ENCODE measurements at regions not wholly inside any gene's neighbourhood (a gene's known extent, or its start where the extent isn't known, plus 50 kb on each side); places are given as distances from the start of the nearest gene placed in this dataset.

- Histone ChIP-seq H3K9me3 (ENCODE audit: control insufficient read depth in 2 of 2, low read length in 2 of 2) (peaks cover 0 to 4% of the 10 kb centered on the region in 2 donors), H3K9ac (ENCODE audit: low read length in 2 of 2) (no peak overlapping the region), H3K27ac (ENCODE audit: low read length) (no peak overlapping the region), H3K36me3 (ENCODE audit: control insufficient read depth in 2 of 2, insufficient read depth in 2 of 2, low read length in 2 of 2) (no peaks in the 10 kb centered on the region), H3K27me3 (ENCODE audit: control insufficient read depth in 1 of 2, insufficient read depth in 2 of 2, low read length in 2 of 2) (peaks cover 0 to 4% of the 10 kb centered on the region in 2 donors), H3K4me1 (ENCODE audit: control insufficient read depth, insufficient read depth, low read length) (no peaks in the 10 kb centered on the region), H3K4me3 (ENCODE audit: low read length in 2 of 2) (no peak overlapping the region)
Measured at GRCh38 chr10:29102636-29103035, 186.2 kb upstream of the LYZL1 start.

- Histone ChIP-seq H3K27me3 (ENCODE audit: control insufficient read depth in 1 of 2, insufficient read depth in 2 of 2, low read length in 2 of 2) (peaks cover 0 to 4% of the 10 kb centered on the region in 2 donors), H3K9me3 (ENCODE audit: control insufficient read depth in 2 of 2, low read length in 2 of 2) (peaks cover 0 to 4% of the 10 kb centered on the region in 2 donors), H3K27ac (ENCODE audit: low read length) (no peak overlapping the region), H3K36me3 (ENCODE audit: control insufficient read depth in 2 of 2, insufficient read depth in 2 of 2, low read length in 2 of 2) (no peaks in the 10 kb centered on the region), H3K9ac (ENCODE audit: low read length in 2 of 2) (no peak overlapping the region), H3K4me1 (ENCODE audit: control insufficient read depth, insufficient read depth, low read length) (no peaks in the 10 kb centered on the region), H3K4me3 (ENCODE audit: low read length in 2 of 2) (no peak overlapping the region)
Measured at GRCh38 chr10:29104661-29105399, 184.0 kb upstream of the LYZL1 start.

DNA sequence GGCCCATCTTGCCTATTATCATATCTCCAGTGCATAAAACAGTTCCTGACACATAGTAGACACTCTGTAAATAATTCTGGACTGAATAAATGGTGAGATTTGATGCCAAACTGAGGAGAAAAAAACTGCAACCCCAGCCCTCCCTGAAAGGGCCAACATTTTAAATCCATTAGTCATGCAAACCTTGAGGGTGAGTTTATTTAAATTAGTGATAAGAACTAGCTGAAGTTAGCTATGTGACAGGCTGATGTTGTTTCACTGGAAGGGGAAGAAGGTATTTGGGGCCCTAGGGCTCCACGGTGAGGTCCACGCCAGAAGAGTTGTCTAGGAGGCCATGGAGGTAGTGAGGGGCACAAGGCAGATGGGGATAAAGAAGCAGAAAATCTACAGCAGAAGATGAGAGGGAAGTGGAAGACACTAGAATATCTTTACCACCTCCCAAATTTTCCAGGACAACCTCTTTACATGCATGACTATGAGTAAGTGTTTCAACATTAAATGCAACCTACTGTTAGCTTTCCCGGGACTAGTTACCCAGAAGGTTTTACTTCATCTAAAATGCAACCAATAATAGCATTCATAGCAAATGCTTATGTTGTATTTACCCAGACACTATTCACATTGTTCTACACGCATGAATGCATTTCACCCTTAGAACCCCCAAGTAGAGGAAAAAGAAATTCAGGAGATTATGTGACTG lies 183.2 kb upstream of the LYZL1 start:
- no peak overlapping the region for H3K9ac ChIP-seq (ENCODE audit: low read length in 2 of 2)
- H3K4me1 ChIP-seq (ENCODE audit: control insufficient read depth, insufficient read depth, low read length), result no peaks in the 10 kb centered on the region
- H3K4me3 ChIP-seq (ENCODE audit: low read length in 2 of 2), result no peak overlapping the region
- H3K36me3 ChIP-seq (ENCODE audit: control insufficient read depth in 2 of 2, insufficient read depth in 2 of 2, low read length in 2 of 2), result no peaks in the 10 kb centered on the region
- no peak overlapping the region for H3K27ac ChIP-seq (ENCODE audit: low read length)
- peaks cover 0 to 4% of the 10 kb centered on the region in 2 donors for H3K9me3 ChIP-seq (ENCODE audit: control insufficient read depth in 2 of 2, low read length in 2 of 2)
- peaks cover 0 to 4% of the 10 kb centered on the region in 2 donors for H3K27me3 ChIP-seq (ENCODE audit: control insufficient read depth in 1 of 2, insufficient read depth in 2 of 2, low read length in 2 of 2)

DNA sequence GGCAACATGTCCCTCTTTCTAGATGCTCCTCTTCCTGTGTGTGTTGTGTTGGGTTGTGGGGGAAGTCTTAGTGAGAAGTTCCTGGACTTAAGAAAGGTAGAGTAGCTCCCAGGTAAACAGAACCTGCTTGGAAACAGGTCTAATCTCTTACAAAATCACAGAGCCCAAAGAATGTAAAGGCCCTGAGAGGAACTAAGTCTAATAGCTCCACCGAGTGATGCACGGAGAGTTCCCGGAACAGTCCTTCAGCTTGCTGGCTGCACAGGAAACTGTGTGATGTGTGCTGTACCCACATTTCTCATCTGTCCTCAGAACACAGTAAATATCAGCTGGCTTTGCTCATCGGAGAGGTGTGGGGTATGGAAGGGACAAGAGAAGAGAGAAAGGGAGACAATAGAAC lies 182.6 kb upstream of the LYZL1 start:
- no peak overlapping the region for H3K9ac ChIP-seq (ENCODE audit: low read length in 2 of 2)
- peaks cover 0 to 4% of the 10 kb centered on the region in 2 donors for H3K9me3 ChIP-seq (ENCODE audit: control insufficient read depth in 2 of 2, low read length in 2 of 2)

GRCh38 chr10:29107866-29108498 lies 180.9 kb upstream of the LYZL1 start:
- Histone ChIP-seq H3K36me3 (ENCODE audit: control insufficient read depth in 2 of 2, insufficient read depth in 2 of 2, low read length in 2 of 2) (no peaks in the 10 kb centered on the region), H3K4me3 (ENCODE audit: low read length in 2 of 2) (no peak overlapping the region), H3K27ac (ENCODE audit: low read length) (no peak overlapping the region), H3K9ac (ENCODE audit: low read length in 2 of 2) (no peak overlapping the region), H3K9me3 (ENCODE audit: control insufficient read depth in 2 of 2, low read length in 2 of 2) (peaks cover 0 to 4% of the 10 kb centered on the region in 2 donors), H3K27me3 (ENCODE audit: control insufficient read depth in 1 of 2, insufficient read depth in 2 of 2, low read length in 2 of 2) (peaks cover 2 to 4% of the 10 kb centered on the region in 2 donors), H3K4me1 (ENCODE audit: control insufficient read depth, insufficient read depth, low read length) (no peaks in the 10 kb centered on the region)

More for the DNA sequence above, 182.6 kb upstream of the LYZL1 start:
- H3K27me3 ChIP-seq (ENCODE audit: control insufficient read depth in 1 of 2, insufficient read depth in 2 of 2, low read length in 2 of 2), result peaks cover 0 to 4% of the 10 kb centered on the region in 2 donors
- H3K27ac ChIP-seq (ENCODE audit: low read length), result no peak overlapping the region
- no peaks in the 10 kb centered on the region for H3K4me1 ChIP-seq (ENCODE audit: control insufficient read depth, insufficient read depth, low read length)
- H3K4me3 ChIP-seq (ENCODE audit: low read length in 2 of 2), result no peak overlapping the region
- H3K36me3 ChIP-seq (ENCODE audit: control insufficient read depth in 2 of 2, insufficient read depth in 2 of 2, low read length in 2 of 2), result no peaks in the 10 kb centered on the region

- H3K4me3 ChIP-seq (ENCODE audit: low read length in 2 of 2), result no peak overlapping the region
- no peak overlapping the region for H3K27ac ChIP-seq (ENCODE audit: low read length)
- H3K4me1 ChIP-seq (ENCODE audit: control insufficient read depth, insufficient read depth, low read length), result no peaks in the 10 kb centered on the region
- no peak overlapping the region for H3K9ac ChIP-seq (ENCODE audit: low read length in 2 of 2)
- peaks cover 0 to 3% of the 10 kb centered on the region in 2 donors for H3K9me3 ChIP-seq (ENCODE audit: control insufficient read depth in 2 of 2, low read length in 2 of 2)
- H3K27me3 ChIP-seq (ENCODE audit: control insufficient read depth in 1 of 2, insufficient read depth in 2 of 2, low read length in 2 of 2), result peaks cover 0 to 2% of the 10 kb centered on the region in 2 donors
- no peaks in the 10 kb centered on the region for H3K36me3 ChIP-seq (ENCODE audit: control insufficient read depth in 2 of 2, insufficient read depth in 2 of 2, low read length in 2 of 2)
Measured at GRCh38 chr10:29109707-29110571, 178.9 kb upstream of the LYZL1 start.

- peaks cover 0 to 8% of the 10 kb centered on the region in 2 donors for H3K9me3 ChIP-seq (ENCODE audit: control insufficient read depth in 2 of 2, low read length in 2 of 2)
- H3K4me1 ChIP-seq (ENCODE audit: control insufficient read depth, insufficient read depth, low read length), result no peaks in the 10 kb centered on the region
- H3K27me3 ChIP-seq (ENCODE audit: control insufficient read depth in 1 of 2, insufficient read depth in 2 of 2, low read length in 2 of 2), result peaks cover 0 to 2% of the 10 kb centered on the region in 2 donors
- no peaks in the 10 kb centered on the region for H3K36me3 ChIP-seq (ENCODE audit: control insufficient read depth in 2 of 2, insufficient read depth in 2 of 2, low read length in 2 of 2)
- H3K4me3 ChIP-seq (ENCODE audit: low read length in 2 of 2), result no peak overlapping the region
- H3K27ac ChIP-seq (ENCODE audit: low read length), result no peak overlapping the region
- no peak overlapping the region for H3K9ac ChIP-seq (ENCODE audit: low read length in 2 of 2)
Measured at GRCh38 chr10:29112827-29113615, 175.8 kb upstream of the LYZL1 start.

GRCh38 chr10:29113616-29113945 lies 175.3 kb upstream of the LYZL1 start:
- Histone ChIP-seq H3K27ac (ENCODE audit: low read length) (no peak overlapping the region), H3K4me1 (ENCODE audit: control insufficient read depth, insufficient read depth, low read length) (no peaks in the 10 kb centered on the region)

DNA sequence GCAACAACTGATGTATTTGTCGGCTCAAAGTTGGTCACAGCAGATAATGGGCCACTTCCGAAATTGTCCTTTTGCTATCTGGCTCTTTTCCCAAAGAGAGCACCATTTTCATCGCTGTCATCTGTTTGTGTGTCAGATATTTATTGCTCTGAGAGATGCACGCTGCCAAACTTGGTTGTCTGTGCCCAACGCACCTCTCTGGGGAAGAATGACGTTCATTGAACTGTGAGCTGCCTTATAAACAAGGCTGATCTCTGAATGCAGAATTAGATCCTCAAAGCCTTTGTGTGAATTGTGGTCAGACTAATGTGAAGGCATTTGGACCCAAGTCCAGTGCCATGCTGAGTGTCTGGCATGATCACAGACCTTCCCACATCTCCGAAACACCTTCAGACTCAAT lies 174.7 kb upstream of the LYZL1 start:
- H3K27ac ChIP-seq (ENCODE audit: low read length), result no peak overlapping the region
- peaks cover 0 to 3% of the 10 kb centered on the region in 2 donors for H3K27me3 ChIP-seq (ENCODE audit: control insufficient read depth in 1 of 2, insufficient read depth in 2 of 2, low read length in 2 of 2)
- H3K9ac ChIP-seq (ENCODE audit: low read length in 2 of 2), result no peak overlapping the region
- H3K4me3 ChIP-seq (ENCODE audit: low read length in 2 of 2), result no peak overlapping the region
- H3K36me3 ChIP-seq (ENCODE audit: control insufficient read depth in 2 of 2, insufficient read depth in 2 of 2, low read length in 2 of 2), result no peaks in the 10 kb centered on the region
- peaks cover 0 to 8% of the 10 kb centered on the region in 2 donors for H3K9me3 ChIP-seq (ENCODE audit: control insufficient read depth in 2 of 2, low read length in 2 of 2)
- no peaks in the 10 kb centered on the region for H3K4me1 ChIP-seq (ENCODE audit: control insufficient read depth, insufficient read depth, low read length)

More at GRCh38 chr10:29113616-29113945, 175.3 kb upstream of the LYZL1 start:
- H3K36me3 ChIP-seq (ENCODE audit: control insufficient read depth in 2 of 2, insufficient read depth in 2 of 2, low read length in 2 of 2), result no peaks in the 10 kb centered on the region
- H3K9ac ChIP-seq (ENCODE audit: low read length in 2 of 2), result no peak overlapping the region
- peaks cover 0 to 2% of the 10 kb centered on the region in 2 donors for H3K27me3 ChIP-seq (ENCODE audit: control insufficient read depth in 1 of 2, insufficient read depth in 2 of 2, low read length in 2 of 2)
- peaks cover 0 to 8% of the 10 kb centered on the region in 2 donors for H3K9me3 ChIP-seq (ENCODE audit: control insufficient read depth in 2 of 2, low read length in 2 of 2)
- no peak overlapping the region for H3K4me3 ChIP-seq (ENCODE audit: low read length in 2 of 2)
